ENCODE measurements at regions not wholly inside any gene's neighbourhood (a gene's known extent, or its start where the extent isn't known, plus 50 kb on each side); places are given as distances from the start of the nearest gene placed in this dataset.

DNA sequence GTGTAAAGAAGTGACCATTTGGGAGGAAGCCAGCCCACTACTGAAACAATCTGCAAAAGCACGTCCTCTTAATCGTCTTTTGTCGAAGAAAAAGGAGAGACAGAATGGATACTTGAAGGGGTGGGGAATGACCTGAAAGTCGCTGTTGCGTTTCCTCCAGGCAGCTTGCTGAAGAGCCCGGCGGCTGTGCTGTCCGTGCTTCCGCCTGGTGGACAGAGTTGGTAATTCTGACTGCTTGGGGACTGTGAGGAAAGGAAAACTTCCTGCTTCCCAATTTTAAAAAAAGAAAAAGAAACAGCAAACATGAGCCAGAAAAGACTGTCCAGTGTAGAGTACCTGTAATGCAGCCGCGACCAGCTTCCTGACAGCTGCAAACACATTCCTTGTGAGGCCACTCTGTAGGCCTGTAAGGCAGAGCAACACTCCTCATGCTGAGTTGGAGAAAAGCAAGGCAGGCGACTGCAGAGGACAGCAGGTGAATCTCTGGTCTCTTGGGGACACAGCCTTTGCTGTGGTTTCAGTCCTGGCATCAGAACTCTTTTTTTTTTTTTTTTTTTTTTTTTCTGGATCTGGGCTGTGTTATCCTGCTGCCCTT is 251.1 kb upstream of the TBX18 start:
- TF ChIP-seq, protein P1, sequence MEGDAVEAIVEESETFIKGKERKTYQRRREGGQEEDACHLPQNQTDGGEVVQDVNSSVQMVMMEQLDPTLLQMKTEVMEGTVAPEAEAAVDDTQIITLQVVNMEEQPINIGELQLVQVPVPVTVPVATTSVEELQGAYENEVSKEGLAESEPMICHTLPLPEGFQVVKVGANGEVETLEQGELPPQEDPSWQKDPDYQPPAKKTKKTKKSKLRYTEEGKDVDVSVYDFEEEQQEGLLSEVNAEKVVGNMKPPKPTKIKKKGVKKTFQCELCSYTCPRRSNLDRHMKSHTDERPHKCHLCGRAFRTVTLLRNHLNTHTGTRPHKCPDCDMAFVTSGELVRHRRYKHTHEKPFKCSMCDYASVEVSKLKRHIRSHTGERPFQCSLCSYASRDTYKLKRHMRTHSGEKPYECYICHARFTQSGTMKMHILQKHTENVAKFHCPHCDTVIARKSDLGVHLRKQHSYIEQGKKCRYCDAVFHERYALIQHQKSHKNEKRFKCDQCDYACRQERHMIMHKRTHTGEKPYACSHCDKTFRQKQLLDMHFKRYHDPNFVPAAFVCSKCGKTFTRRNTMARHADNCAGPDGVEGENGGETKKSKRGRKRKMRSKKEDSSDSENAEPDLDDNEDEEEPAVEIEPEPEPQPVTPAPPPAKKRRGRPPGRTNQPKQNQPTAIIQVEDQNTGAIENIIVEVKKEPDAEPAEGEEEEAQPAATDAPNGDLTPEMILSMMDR (conservative IDR thresholded peaks at IDR 0.05): peak; percentile 89
- no peak overlapping the region for H3K27ac ChIP-seq

DNA sequence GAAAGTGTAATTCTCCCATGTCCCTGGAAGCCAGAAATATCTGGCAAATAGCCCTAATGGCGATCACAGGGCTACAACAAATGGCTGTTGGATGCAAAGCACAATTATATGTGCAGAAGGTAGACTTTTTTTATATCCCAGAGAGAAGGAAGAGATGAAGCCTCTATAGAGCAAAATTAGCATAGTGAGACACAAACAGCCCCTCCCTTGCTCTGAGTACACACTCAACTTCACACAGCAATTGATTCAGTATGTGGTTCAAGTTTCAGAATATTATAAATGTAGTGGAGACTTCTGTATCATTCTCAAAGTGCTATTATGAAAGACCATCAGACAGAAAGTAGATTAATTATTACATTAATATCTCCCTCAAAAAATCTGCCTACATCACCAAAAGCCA is 246.5 kb upstream of the TBX18 start:
- TF ChIP-seq, protein P1 (conservative IDR thresholded peaks at IDR 0.05): no peak
- no peak overlapping the region for H3K27ac ChIP-seq

DNA sequence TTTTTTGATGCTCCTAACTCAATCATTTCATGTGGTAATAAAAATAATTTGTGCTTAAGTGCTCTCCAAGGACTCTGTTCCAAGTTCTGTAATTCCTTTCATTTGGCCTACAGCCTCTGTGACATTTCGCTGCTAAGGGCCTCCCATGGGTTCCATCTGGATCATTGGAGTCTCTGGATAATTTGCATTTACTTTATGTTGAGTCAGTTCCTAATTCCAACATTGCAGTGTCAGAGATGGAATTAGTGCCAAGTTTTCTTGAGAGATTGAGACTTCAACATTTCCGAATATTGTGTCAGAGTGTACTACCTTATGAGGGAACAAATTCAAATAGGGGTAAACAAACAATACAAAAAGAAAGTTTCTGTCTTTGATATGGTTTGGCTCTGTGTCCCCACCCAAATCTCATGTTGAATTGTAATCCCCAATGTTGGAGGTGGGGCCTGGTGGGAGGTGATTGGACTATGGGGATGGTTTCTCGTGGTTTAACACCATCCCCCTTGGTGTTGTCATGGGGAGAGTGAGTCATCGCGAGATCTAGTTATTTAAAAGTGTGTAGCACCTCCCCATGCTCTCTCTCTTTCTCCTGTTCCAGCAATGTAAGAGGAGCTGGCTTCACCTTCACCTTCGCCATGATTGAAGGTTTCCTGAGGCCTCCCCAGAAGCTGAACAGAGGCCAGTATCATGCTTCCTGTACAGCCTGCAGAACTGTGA is 244.1 kb upstream of the TBX18 start:
- H3K27ac ChIP-seq: no peak overlapping the region
- TF ChIP-seq, protein P1 (conservative IDR thresholded peaks at IDR 0.05): no peak

DNA sequence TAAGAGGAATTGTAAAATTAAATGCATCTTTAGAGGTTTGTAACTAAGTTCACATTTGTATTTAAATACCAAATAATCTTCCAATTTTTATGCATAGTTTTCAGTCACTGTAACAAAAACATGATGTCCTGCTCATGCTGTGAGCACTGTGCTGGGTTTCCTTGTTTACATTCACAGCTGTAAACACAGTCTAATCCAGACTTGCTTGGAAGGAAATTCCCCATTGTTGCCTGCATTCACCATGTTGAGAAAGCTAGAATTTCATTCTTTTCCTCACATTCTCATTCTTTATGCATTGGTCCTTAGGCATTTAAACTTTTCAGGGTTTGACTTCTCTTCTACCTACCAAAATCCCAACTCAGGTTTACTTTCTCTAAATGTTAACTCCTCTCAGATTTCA is 242.0 kb upstream of the TBX18 start:
- no peak overlapping the region for H3K27ac ChIP-seq
- TF ChIP-seq, protein P1 (conservative IDR thresholded peaks at IDR 0.05): no peak

DNA sequence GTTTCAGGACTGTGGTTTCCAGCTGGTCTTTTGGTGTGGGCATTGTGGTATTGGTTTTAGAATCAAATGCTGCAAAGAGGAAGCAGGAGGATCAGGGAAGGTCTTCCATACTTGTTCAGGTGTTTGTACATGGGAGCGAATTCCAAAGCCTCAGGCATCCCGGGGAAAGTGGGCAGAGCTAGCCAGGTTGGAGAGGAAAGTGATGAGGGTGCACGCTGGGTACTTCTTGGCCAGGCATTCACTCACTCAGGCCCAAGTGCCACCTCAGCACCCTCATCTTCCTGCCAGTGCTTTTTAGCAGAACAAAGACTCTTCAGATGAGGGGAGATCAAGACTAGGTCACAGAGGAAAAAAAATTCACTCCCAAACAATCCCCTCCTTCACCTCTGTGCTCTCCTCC is 241.1 kb upstream of the TBX18 start:
- TF ChIP-seq, protein P1 (conservative IDR thresholded peaks at IDR 0.05): no peak
- no peak overlapping the region for H3K27ac ChIP-seq

DNA sequence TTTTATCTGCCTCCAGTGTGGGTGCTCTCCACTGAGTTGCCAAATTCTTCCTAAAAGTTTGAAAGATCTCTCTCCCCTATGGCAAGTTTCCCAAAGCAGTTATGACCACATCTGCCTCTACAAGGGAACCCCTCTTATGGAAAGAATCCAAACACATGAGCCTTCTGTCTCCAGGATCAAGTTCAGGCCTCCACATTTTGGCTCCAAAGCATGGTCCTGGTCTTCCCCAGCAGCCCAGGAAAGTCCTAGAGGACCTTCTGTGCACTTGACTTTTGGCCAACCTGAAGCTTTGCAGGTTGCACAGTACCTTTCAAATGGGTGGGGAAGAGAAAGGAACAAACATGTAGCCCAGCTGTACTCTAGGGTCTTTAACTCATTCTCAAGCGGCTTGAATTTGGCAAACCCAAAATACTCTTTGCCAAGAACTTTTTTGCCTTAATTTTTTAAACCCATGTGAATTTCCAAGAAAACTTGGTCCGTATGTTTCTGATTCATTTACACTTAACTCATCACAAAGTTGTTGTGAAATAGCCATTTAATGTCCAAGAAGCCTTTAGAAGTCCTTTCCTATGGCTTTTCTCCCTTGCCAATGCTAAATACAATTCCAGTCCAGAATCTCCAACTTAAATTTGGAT is 240.1 kb upstream of the TBX18 start:
- H3K27ac ChIP-seq: no peak overlapping the region
- TF ChIP-seq, protein P1 (conservative IDR thresholded peaks at IDR 0.05): no peak

DNA sequence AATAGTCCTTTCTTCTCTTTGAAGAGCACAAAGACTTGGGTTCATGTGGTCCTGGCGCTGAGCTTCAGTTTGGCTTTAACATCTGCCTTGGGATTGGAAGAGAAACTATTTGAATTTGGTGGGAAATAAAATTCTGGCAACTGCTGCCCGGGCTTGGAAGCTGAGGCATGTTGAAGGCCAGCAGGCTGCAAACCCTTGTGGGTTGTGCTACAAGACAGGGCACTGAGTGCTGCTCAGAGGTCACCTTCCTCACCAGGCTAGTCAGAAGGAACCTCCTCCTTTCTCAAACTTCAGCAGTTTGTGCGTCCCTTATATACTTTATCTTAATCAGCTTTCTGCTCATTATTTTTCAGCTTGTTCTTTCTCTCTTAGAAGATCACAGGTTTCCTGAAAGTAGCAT is 238.4 kb upstream of the TBX18 start:
- TF ChIP-seq, protein P1 (conservative IDR thresholded peaks at IDR 0.05): no peak
- H3K27ac ChIP-seq: no peak overlapping the region
